ENCODE measurements at regions not wholly inside any gene's neighbourhood (a gene's known extent, or its start where the extent isn't known, plus 50 kb on each side); places are given as distances from the start of the nearest gene placed in this dataset.

- no peak overlapping the region for H3K4me2 ChIP-seq (ENCODE audit: extremely low read depth, insufficient read depth, low read length)
- TF ChIP-seq CTCF (conservative IDR thresholded peaks at IDR 0.05 in 1 of 2, IDR thresholded peaks at IDR 0.05 in 1 of 2; ENCODE audit: low read depth in 1 of 2, low read length in 2 of 2) = no peak
- no peak for TF ChIP-seq EZH2 (IDR thresholded peaks at IDR 0.05; ENCODE audit: low read length, missing control alignments)
- no peaks in the 10 kb centered on the region for H3K79me2 ChIP-seq (ENCODE audit: control insufficient read depth, insufficient read depth, low read length)
- no peak overlapping the region for H3K9ac ChIP-seq (ENCODE audit: insufficient read depth, low read length)
- H4K20me1 ChIP-seq (ENCODE audit: control insufficient read depth, extremely low read depth, insufficient read depth, low read length) = no peaks in the 10 kb centered on the region
- DNase-seq (ENCODE audit: low read depth in 2 of 2) = no peak
- H3K27me3 ChIP-seq (ENCODE audit: control insufficient read depth, insufficient read depth, low read length) = no peaks in the 10 kb centered on the region
- H3K27ac ChIP-seq (ENCODE audit: insufficient read depth, low read length) = no peak overlapping the region
- H3K9me3 ChIP-seq (ENCODE audit: control insufficient read depth, insufficient read depth, low read depth, low read length) = no peaks in the 10 kb centered on the region
- no peak overlapping the region for H2AFZ ChIP-seq (ENCODE audit: low read length)
- H3K4me1 ChIP-seq (ENCODE audit: control insufficient read depth, extremely low read depth, insufficient read depth, low read length) = no peaks in the 10 kb centered on the region
- no peak overlapping the region for H3K4me3 ChIP-seq (replicated peaks in 1 of 4; ENCODE audit: control extremely low read depth in 1 of 4, insufficient read depth in 1 of 4, low read depth in 3 of 4, low read length in 4 of 4)
- no peaks in the 10 kb centered on the region for H3K36me3 ChIP-seq (ENCODE audit: control insufficient read depth, insufficient read depth, low read length)
Observed at GRCh38 chr9:7980691-7981289, 181.2 kb upstream of the DMAC1 start.

GRCh38 chr9:7980041-7980440 lies 180.5 kb upstream of the DMAC1 start:
- Histone ChIP-seq H3K27ac (ENCODE audit: insufficient read depth, low read length) (no peak overlapping the region), H3K9me3 (ENCODE audit: control insufficient read depth, insufficient read depth, low read depth, low read length) (no peaks in the 10 kb centered on the region), H2AFZ (ENCODE audit: low read length) (no peak overlapping the region), H3K4me2 (ENCODE audit: extremely low read depth, insufficient read depth, low read length) (no peak overlapping the region), H3K36me3 (ENCODE audit: control insufficient read depth, insufficient read depth, low read length) (no peaks in the 10 kb centered on the region), H3K9ac (ENCODE audit: insufficient read depth, low read length) (no peak overlapping the region), H4K20me1 (ENCODE audit: control insufficient read depth, extremely low read depth, insufficient read depth, low read length) (no peaks in the 10 kb centered on the region), H3K4me1 (ENCODE audit: control insufficient read depth, extremely low read depth, insufficient read depth, low read length) (no peaks in the 10 kb centered on the region), H3K27me3 (ENCODE audit: control insufficient read depth, insufficient read depth, low read length) (no peaks in the 10 kb centered on the region), H3K79me2 (ENCODE audit: control insufficient read depth, insufficient read depth, low read length) (no peaks in the 10 kb centered on the region), H3K4me3 (replicated peaks in 1 of 4; ENCODE audit: control extremely low read depth in 1 of 4, insufficient read depth in 1 of 4, low read depth in 3 of 4, low read length in 4 of 4) (no peak overlapping the region)
- TF ChIP-seq EZH2 (IDR thresholded peaks at IDR 0.05; ENCODE audit: low read length, missing control alignments) = no peak
- TF ChIP-seq CTCF (conservative IDR thresholded peaks at IDR 0.05 in 1 of 2, IDR thresholded peaks at IDR 0.05 in 1 of 2; ENCODE audit: low read depth in 1 of 2, low read length in 2 of 2) = no peak
- DNase-seq (ENCODE audit: low read depth in 2 of 2) = no peak

- Histone ChIP-seq H3K36me3 (ENCODE audit: control insufficient read depth, insufficient read depth, low read length) (no peaks in the 10 kb centered on the region), H3K27ac (ENCODE audit: insufficient read depth, low read length) (no peak overlapping the region), H3K9me3 (ENCODE audit: control insufficient read depth, insufficient read depth, low read depth, low read length) (no peaks in the 10 kb centered on the region), H3K4me2 (ENCODE audit: extremely low read depth, insufficient read depth, low read length) (no peak overlapping the region), H4K20me1 (ENCODE audit: control insufficient read depth, extremely low read depth, insufficient read depth, low read length) (no peaks in the 10 kb centered on the region), H3K4me3 (replicated peaks in 1 of 4; ENCODE audit: control extremely low read depth in 1 of 4, insufficient read depth in 1 of 4, low read depth in 3 of 4, low read length in 4 of 4) (no peak overlapping the region), H3K9ac (ENCODE audit: insufficient read depth, low read length) (no peak overlapping the region), H3K4me1 (ENCODE audit: control insufficient read depth, extremely low read depth, insufficient read depth, low read length) (no peaks in the 10 kb centered on the region), H3K27me3 (ENCODE audit: control insufficient read depth, insufficient read depth, low read length) (no peaks in the 10 kb centered on the region), H3K79me2 (ENCODE audit: control insufficient read depth, insufficient read depth, low read length) (no peaks in the 10 kb centered on the region), H2AFZ (ENCODE audit: low read length) (no peak overlapping the region)
- TF ChIP-seq EZH2 (IDR thresholded peaks at IDR 0.05; ENCODE audit: low read length, missing control alignments) (no peak), CTCF (conservative IDR thresholded peaks at IDR 0.05 in 1 of 2, IDR thresholded peaks at IDR 0.05 in 1 of 2; ENCODE audit: low read depth in 1 of 2, low read length in 2 of 2) (no peak)
- no peak for DNase-seq (ENCODE audit: low read depth in 2 of 2)
Observed at GRCh38 chr9:7979611-7980010, 180.0 kb upstream of the DMAC1 start.
